HepG2 (cell line): ENCODE measurements at regions not wholly inside any gene's neighbourhood (a gene's known extent, or its start where the extent isn't known, plus 50 kb on each side); places are given as distances from the start of the nearest gene placed in this dataset.

Experiments
- MIER3 ChIP-seq: IDR thresholded peaks from 2 replicates; pipeline ENCODE4 v1.6.1; 2016; ENCODE audit warnings: missing compliant biosample characterization, borderline replicate concordance
- SMARCE1 ChIP-seq: fragments of 450-650 bp; IDR thresholded peaks from 2 replicates; pipeline ENCODE4 v1.6.1; 2017; ENCODE audit warnings: borderline replicate concordance

DNA sequence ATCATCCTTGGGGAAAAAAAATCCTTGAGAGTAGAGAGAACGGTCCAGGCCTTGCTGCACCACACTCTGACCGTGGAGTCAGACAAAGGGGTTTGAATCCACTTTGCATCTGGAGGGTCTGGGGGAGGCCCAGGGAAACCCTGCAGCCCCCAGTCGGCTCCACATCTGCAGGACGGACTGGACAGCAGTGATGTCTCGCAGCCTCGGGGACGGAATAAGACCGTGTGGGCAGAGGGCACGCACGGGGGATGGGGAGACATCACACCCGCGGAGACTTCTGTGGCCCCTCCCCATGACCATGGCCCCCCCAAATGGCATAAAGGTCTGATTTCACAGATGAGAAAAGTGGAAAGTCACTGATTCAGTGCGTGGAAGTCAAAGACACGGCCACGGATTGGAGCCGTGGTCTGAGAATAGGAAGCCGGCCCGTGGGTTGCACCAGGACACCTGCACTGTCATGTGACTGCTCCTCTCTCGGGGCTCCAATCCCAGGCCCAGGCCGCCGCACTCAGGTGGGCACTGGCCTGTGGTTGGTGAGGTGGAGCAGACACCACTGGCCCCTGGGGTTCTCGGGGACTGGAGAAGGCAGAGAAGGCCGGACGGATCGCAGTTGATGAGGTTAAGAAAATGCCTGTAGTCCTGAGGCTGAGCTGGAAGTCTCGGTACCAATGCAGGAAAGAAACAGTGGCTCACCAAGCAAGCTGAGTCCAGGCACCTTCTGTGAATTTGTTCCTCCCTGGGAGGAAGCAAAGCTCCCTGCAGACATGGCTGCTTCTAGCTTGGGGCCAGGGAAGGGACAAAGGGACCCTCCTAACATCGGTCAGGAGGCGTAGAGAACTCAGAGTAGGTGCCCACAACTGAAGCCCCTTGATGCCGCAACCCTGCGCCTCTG, 61.8 kb downstream of the RTP5 start:
- TF ChIP-seq SMARCE1 (no peak), MIER3 (CRISPR knock-in tag) (no peak)
